ENCODE measurements at regions not wholly inside any gene's neighbourhood (a gene's known extent, or its start where the extent isn't known, plus 50 kb on each side); places are given as distances from the start of the nearest gene placed in this dataset.
"Not testable (repeated sequence)": the region's sequence is repeated elsewhere in the genome, so short reads cannot be mapped to it uniquely, and the experiment has no call there.

DNA sequence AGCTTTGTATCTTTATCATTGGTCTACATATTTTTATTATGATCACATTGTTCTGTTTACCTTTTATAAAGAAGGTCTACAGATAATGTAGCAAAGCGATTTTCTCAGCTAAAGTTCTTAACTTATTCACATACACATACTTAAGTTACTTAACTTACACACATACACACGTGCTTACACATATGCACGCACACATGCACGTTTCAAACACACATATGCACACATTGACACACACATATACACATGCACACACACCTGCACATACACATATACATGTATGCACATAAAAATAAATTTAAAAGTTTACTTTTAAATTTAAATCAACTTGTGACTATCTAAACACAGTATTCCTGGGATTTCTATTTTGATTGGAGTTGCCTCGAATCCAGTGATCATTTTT lies 1204.5 kb upstream of the SLC39A10 start:
- in situ Hi-C loops (cut with HindIII; ENCODE audit: low pct_unique_long_range_greater_than_20kb, low sequenced_read_pairs): no loop called here
- DNase-seq (ENCODE audit: low read depth): no peak

DNA sequence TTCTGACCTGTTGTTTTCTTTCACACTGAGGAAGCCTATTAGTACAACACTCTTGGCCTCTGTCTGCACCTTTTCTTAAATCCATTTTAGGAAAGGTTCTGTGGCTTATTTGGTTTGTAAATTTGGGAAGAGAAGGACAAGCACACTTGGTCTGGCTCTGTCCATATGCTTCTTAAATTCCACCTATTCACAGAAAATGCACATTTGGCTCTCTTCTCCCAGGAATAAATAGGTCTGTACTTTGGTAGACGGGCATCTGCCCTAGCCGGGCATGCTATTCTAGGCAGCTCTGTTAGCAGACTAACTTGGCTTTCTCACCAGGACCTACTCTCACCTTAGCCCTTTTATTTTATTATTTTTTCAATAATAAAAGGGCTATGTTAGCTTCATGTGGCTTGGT lies 1211.8 kb upstream of the SLC39A10 start:
- in situ Hi-C loops (cut with HindIII; ENCODE audit: low pct_unique_long_range_greater_than_20kb, low sequenced_read_pairs): no loop called here
- no peak for DNase-seq (ENCODE audit: low read depth)

DNA sequence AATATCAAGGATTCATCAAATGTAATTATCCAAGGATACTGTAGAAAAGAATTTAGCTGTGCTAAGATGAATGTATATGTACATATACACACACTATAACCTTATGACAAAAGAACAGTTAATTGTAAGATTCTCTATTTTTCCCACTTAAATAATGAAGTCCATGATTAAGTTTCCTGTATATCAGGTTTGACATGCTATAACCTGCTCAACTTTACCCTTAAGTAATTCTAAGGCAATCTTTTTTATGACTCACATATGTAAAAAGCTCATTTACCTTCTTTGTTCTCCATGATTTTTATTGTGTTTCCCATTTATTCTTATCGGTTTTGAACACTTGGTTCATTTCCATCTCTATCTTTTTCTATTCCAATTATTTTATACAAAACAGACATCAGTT lies 1213.1 kb upstream of the SLC39A10 start:
- DNase-seq (ENCODE audit: low read depth): no peak
- in situ Hi-C loops (cut with HindIII; ENCODE audit: low pct_unique_long_range_greater_than_20kb, low sequenced_read_pairs): no loop called here

DNA sequence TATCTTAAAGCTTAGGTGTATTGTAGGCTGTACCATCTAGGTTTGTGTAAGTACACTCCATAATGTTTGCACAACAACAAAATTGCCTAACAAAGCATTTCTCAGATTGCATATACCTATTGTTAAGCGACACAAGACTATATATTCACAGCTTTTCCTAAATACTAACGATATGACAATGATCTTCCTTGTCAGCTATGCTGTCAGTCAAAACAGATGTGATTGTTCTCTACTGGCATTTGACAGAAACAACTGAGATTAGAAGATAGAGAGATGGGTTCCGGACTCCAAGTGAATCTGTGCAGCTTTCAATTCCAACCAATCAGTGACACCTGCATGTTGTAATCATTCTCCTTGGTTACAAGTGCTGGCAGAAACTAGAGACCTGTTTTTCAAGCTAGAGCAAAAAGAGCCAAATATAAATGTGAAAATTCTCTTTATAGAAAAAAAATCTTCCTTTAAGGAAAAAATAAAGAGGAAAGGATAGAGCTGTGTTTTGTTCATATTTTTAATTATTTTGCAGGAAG lies 1232.3 kb upstream of the SLC39A10 start:
- in situ Hi-C loops (cut with HindIII; ENCODE audit: low pct_unique_long_range_greater_than_20kb, low sequenced_read_pairs): no loop called here
- no peak for DNase-seq (ENCODE audit: low read depth)

DNA sequence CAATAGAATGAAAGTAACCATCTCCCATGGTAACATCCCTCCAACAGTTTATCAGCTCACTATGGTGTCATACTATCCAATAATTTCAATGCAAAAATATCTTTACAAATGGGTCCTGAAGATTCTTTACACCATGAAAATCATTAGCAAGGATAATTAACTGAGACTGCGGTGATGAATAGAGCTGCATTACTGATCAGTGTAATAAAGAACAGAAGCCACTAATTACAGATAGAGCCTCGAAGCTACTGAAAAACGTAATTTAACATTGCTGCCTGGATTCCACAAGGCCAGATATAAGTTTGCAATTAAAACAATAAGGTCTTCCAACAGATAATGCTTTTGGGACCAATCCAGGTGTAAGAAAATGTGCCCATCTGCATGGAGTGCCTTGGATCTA lies 1245.8 kb upstream of the SLC39A10 start:
- DNase-seq (ENCODE audit: low read depth): no peak
- in situ Hi-C loops (cut with HindIII; ENCODE audit: low pct_unique_long_range_greater_than_20kb, low sequenced_read_pairs): no loop called here

DNA sequence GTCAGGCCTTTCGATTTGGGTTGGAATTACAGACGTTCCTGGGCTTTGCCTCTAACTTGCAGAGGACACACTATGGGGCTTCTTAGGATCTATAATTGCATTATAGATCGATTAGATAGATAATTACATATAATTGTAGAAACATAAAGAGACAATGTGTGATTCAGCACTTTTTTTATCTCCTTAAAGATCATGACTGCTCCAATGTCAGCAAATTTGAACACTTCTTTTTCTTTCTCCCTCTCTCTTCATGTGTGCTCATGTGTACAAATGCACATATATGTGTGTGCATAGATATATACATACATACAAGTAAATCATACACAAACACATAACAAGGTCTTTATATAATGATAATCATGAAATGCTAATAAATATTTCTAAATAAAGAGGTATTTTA lies 1261.2 kb upstream of the SLC39A10 start:
- no peak for DNase-seq (ENCODE audit: low read depth)
- in situ Hi-C loops (cut with HindIII; ENCODE audit: low pct_unique_long_range_greater_than_20kb, low sequenced_read_pairs): no loop called here

DNA sequence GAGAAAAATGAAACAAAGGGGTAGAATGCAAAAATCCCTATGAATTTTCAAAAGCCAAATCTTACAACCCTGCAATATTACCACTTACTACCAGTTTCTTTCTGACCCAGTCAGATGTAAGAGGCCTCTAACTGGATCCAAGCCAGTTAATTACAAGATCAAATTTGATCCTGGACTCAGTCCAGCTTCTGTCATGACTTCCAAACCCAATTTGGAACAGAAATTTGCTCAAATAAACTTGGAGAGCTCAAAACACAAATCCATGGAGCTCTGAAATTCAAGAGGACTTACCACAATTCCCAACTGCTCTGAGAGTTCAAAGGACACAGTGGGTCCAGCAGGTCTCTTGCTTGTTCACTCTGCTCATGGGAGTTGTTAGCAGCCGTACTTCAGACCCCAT lies 1271.7 kb upstream of the SLC39A10 start:
- no peak for DNase-seq (ENCODE audit: low read depth)
- in situ Hi-C loops (cut with HindIII; ENCODE audit: low pct_unique_long_range_greater_than_20kb, low sequenced_read_pairs): no loop called here

DNA sequence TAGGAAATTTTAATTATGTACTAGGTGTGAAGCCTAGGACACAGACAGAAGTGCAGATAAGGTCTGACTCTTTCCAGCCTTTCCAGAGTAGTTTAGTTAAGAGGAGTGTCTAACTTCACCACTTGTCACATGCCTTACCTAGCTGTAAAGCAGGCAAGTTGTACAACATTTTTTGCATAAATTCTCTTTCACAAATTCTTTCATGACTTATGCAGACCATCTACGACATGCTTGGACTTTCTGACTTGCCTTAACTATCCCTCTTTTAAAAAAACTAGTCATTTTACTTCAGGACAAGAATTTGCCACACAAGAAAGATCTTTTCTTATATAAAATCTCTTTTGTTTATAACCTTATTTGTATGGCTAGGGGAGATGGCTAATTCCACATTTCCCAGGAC lies 1273.6 kb upstream of the SLC39A10 start:
- peak; percentile 6 for DNase-seq (ENCODE audit: low read depth)
- in situ Hi-C loops (cut with HindIII; ENCODE audit: low pct_unique_long_range_greater_than_20kb, low sequenced_read_pairs): no loop called here

DNA sequence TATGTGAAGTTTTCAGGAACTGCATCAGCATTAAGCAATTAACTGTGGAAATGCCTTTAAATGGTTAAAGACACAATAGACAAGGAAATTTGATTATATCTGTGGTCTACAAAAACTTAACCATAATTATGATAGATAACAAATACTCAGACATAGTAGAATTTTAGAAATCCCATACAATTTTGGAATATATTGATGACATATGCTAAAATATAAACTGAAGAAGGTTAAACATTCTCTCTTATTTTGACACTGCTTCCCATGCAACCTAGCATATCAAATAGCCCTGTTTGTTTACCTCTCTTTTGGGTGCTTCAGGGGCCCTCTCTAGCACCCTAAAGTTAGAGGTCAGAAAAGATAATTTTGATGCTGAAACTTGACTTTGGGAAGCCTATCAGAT lies 1274.8 kb upstream of the SLC39A10 start:
- DNase-seq (ENCODE audit: low read depth): no peak
- in situ Hi-C loops (cut with HindIII; ENCODE audit: low pct_unique_long_range_greater_than_20kb, low sequenced_read_pairs): no loop called here

DNA sequence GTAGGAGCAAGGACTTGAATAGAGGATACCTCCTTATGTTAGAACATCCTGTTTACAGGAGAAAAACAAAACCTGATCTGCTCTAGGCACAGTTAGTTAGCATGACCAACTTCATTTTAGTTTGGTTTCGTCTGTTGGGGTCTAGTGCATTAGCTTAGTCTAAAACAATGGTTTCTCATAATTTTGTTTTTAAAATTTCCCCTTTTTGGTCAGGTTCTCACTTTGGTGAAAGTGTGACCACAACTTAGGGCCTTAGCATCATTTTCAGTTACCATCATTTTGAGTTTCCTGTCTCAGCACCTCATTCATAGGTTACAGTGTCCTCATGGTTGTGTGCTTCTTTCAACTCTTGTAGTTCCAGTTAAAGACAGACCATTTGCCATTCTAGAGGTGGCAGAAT lies 1277.0 kb upstream of the SLC39A10 start:
- in situ Hi-C loops (cut with HindIII; ENCODE audit: low pct_unique_long_range_greater_than_20kb, low sequenced_read_pairs): no loop called here
- no peak for DNase-seq (ENCODE audit: low read depth)

DNA sequence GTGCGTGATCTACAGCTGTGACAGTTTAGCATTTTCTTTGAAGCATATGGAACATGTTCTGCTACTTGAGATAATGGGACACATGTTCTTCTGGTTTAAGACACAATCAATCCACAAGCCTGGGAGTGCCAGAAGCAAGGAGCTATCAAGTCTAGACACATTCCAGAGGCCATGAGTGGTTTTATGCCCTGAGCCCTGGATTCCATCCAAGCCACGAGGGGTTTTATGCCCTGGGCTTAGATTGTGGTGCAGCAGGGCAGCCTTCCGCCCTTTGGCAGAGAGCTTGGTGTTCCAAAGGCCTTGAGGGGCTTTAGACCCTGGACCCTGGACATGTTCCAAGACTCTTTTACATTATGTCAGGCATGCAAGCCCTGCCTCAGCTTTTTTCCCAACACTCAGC lies 1289.6 kb upstream of the SLC39A10 start:
- DNase-seq (ENCODE audit: low read depth); in situ Hi-C loops (cut with HindIII; ENCODE audit: low pct_unique_long_range_greater_than_20kb, low sequenced_read_pairs): not testable (repeated sequence)

DNA sequence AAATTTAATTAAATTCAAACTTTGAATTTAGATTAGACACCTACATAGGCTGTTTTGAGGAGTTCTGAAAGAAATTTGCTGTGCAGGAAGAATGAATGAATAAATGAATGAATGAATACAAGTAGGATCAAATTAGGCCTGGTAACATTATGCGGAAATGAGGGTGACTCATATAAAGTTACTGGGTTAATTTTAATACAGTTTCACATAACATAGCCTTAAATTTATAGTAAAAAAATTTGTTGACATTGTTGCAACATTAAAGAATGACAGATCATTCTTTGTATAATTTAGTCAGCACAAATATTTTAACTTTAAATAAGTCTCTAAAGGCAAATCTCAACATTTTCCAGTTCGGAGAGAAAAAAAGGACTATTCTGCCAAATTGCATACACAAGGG lies 1293.1 kb upstream of the SLC39A10 start:
- DNase-seq (ENCODE audit: low read depth): no peak
- in situ Hi-C loops (cut with HindIII; ENCODE audit: low pct_unique_long_range_greater_than_20kb, low sequenced_read_pairs): no loop called here

DNA sequence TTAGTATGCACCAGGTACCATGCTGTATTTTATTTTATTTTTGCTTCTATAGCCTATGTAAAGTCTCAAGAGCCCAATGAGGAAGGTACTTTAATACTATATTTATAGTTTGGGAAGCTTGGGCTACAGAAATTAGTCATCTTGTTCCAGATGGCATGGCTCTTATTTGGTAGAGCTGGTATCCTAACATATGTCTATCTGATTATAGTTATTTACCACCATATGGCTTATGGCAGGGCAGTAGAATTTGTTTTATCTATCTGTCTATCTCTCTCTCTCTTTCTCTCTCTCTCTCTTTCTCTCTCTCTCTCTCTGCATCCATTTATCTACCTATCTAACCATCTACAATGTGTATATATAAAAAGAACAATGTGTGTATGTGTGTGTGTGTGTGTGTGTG lies 1293.7 kb upstream of the SLC39A10 start:
- in situ Hi-C loops (cut with HindIII; ENCODE audit: low pct_unique_long_range_greater_than_20kb, low sequenced_read_pairs): no loop called here
- no peak for DNase-seq (ENCODE audit: low read depth)

DNA sequence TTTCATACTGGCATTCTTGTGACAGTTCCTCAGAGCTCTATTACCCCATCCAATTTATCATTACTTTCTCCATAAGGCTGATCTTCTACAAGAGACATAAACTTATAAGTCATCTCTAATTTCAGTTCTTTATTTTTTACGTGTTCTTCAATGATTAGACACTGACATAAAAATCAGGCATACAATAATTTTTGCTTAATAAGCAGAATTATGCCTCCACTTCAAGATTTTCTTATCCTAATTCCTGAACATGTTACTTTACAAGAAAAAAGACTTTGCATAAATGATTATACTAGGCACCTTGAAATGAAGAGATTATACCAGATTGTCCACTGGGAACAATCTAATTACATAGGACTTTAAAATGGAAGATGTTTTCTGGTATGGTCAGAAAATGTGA lies 1304.5 kb upstream of the SLC39A10 start:
- no peak for DNase-seq (ENCODE audit: low read depth)
- in situ Hi-C loops (cut with HindIII; ENCODE audit: low pct_unique_long_range_greater_than_20kb, low sequenced_read_pairs): no loop called here

DNA sequence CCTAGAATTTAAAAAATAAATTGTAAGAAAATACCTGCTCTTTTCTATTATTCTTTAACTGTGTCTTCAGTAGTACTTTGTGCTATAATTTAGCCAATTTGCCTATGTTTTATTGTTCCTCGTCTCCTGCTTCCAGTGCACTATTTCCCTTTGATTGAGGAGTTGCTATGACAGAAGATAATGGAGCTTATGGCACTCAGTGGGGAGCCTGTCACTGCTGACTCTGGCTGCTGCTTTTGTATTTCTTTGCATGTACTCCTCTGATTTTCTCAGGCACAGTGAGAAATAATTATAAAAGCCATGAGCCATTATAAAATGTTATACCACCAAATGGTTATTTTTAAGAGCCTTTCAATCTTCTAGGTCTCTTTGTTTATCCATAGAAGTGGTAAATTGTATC lies 1310.8 kb upstream of the SLC39A10 start:
- in situ Hi-C loops (cut with HindIII; ENCODE audit: low pct_unique_long_range_greater_than_20kb, low sequenced_read_pairs): no loop called here
- DNase-seq (ENCODE audit: low read depth): no peak

DNA sequence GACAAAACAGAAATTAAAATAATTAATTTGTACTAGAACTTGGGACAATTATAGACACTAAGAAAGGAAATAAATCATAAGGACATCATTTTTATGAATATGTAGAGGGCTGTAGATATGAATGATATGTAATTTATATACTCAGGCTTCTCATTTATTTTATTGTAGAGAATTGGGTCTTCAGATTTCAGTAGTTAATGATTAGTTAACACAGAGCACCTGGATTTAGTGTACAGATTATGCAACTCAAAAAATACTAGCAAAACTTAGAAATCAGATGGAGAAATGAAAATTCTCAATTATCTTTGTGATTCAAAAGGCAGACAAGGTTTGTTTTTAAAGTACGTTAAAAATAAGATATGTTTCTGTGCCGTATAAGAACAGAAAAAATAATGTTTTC lies 1311.7 kb upstream of the SLC39A10 start:
- no peak for DNase-seq (ENCODE audit: low read depth)
- in situ Hi-C loops (cut with HindIII; ENCODE audit: low pct_unique_long_range_greater_than_20kb, low sequenced_read_pairs): no loop called here

DNA sequence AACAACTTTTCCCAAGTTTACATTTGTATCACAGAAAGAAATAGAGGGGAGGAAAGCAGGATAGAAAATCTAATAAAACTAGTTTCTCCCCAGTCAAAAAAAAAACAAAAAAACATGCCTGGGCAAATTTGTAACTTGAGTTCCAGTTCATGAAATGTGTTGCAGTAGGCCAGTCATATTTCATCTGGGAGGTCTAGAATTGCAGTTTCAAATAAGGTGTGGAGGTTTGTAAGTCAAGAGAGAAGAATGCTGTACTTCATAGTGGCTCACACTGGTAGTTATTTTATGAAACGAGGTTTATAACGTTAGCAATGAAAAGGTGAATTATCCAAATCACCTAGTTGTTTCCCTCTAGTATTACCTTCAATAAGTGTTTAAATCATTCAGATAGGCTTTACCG lies 1313.9 kb upstream of the SLC39A10 start:
- DNase-seq (ENCODE audit: low read depth): no peak
- in situ Hi-C loops (cut with HindIII; ENCODE audit: low pct_unique_long_range_greater_than_20kb, low sequenced_read_pairs): no loop called here

DNA sequence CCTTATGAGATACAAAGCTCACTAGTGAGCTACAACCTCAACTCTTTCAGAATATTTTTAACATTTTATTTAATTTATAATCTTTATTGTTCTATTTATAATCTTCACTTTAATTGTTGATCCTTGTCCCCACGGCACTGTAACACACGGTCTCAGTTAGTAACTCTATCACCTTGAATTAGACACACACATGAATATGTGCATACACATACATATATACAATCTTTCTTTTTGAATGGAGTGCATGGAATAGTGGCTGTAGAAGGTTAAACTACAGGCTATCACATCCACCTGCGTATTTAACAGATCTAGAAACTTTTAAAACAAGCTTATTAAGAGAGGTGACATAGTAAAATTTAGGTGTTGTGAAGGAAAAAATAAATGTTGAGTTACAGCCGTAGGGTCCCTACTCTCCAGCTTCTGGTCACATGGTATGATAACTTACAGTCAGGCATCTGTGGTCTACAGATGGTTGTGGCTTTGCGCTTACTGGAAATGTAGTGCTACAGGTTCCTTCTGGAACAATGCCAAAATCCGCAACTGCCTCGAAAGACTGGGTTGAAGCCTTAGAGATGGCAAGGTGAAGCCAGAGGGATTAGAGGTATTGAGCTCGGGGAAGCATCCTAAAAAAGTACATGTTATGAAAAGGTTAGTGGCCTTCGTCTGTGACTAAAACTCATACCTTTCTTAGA lies 1324.1 kb upstream of the SLC39A10 start:
- no peak for DNase-seq (ENCODE audit: low read depth)
- in situ Hi-C loops (cut with HindIII; ENCODE audit: low pct_unique_long_range_greater_than_20kb, low sequenced_read_pairs): no loop called here

DNA sequence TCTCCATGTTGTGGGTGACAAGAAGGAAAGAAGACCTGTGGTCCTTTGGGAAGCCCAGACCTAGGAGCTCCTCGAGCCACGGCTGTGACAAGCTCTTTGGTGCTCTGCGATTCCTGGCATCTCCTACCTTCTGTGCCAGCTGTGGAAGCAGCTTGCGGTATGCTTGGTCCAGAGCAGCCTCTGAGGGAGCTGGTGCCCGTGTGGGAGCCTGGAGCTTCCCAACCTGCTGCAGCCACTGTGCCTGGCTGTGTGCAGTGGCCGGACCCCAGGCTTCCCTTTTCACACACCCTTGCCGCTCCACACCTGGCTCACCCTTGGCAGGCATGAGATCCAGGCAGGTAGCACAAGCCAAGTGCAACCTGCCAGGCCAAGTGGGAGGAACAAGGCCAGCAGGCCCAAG lies 1328.6 kb upstream of the SLC39A10 start:
- no peak for DNase-seq (ENCODE audit: low read depth)
- in situ Hi-C loops (cut with HindIII; ENCODE audit: low pct_unique_long_range_greater_than_20kb, low sequenced_read_pairs): no loop called here

DNA sequence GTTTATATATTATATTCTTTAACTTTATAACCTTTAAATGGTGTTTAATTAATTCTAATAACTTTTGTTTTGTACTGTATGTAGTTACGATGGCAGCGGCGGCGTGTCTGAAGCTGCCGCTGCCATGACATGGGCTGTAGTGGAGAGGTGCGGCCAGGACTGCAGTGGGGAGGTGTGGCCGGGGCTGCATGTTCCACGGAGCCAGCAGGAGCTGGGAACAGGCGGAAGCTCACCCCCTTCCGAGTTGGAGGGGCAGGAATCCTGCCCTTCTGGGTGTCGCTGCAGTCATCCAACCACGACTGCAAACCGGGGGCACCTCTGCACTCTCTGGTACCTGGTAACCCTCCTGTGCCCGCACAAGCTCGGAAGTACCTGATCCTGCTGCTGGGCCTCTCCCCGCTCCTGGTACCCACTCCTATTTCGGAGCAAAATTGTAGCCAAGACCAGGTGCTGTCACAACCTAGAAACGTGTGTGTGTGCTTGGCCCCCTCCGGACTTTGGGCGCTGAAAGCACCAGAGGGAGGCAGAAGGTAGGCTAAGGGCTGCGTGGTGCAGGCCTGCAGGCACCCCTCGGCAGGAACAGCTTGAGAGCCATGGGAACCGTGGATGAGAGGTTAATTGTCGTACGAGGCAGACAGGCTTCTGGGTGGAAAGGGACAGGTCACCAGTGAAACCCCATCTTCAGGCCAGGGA lies 1329.7 kb upstream of the SLC39A10 start:
- in situ Hi-C loops (cut with HindIII; ENCODE audit: low pct_unique_long_range_greater_than_20kb, low sequenced_read_pairs): no loop called here
- no peak for DNase-seq (ENCODE audit: low read depth)

All from Caki2 (cell line).